ENCODE measurements at regions not wholly inside any gene's neighbourhood (a gene's known extent, or its start where the extent isn't known, plus 50 kb on each side); places are given as distances from the start of the nearest gene placed in this dataset.

GRCh38 chr9:80649496-80649895 is 1039.9 kb downstream of the TLE1 start:
- DNase-seq (ENCODE audit: low read depth), result no peak

- no peak for DNase-seq (ENCODE audit: low read depth)
Measured at GRCh38 chr9:80649001-80649420, 1040.3 kb downstream of the TLE1 start.

DNA sequence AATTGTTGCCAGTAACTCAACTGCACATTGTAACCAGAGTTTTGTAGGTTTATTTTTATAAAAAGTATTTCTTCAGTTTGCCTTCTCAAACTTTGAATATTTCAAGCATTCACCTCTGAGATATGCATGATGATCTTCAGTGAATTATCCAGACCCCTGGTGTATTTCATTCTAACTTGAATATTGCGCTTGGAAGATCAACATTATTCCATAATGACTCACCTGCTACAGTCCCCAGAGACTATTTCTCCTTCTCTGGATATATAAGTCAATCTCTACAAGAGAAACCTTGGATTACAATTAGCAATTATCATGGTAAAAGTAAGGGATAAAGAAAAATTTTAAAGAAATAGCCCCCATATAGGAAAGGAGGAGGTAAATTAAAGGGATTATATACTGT is 1041.0 kb downstream of the TLE1 start:
- no peak for DNase-seq (ENCODE audit: low read depth)

DNA sequence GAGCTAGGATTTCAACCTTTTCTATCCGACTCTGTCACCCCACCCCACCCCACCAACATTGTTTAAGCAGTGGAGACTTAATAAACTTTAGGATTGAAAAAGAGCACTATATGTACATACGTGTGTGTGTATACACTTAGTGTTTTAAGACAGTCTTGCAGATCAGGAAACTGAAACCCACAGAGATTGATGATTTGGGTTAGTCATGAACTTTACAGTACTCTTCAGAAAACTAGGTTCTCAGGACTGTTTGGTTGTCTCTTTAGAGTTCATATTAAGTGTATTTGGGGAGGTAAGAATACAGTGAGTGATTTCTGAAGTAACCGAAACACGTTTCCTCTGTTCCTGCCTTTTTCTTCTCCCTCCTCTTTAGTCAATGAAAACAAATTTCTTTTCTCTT is 1043.1 kb downstream of the TLE1 start:
- no peak for DNase-seq (ENCODE audit: low read depth)

DNA sequence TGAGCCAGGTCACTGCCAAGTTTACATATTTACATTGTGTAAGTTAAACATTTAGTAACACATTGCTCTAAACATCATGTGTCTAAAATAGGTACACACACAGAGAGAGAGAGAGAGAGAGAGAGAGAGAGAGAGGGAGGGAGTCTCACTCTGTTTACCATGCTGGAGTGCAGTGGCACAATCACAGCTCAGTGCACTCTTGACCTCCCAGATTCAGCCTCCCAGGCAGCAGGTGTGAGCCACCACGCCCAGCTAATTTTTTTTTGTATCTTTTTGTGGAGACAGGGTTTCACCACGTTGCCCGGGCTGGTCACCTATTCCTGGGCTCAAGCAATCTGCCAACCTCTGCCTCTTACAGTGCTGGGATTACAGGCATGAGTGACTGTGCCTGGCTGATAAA is 1045.3 kb downstream of the TLE1 start:
- DNase-seq (ENCODE audit: low read depth), result no peak

DNA sequence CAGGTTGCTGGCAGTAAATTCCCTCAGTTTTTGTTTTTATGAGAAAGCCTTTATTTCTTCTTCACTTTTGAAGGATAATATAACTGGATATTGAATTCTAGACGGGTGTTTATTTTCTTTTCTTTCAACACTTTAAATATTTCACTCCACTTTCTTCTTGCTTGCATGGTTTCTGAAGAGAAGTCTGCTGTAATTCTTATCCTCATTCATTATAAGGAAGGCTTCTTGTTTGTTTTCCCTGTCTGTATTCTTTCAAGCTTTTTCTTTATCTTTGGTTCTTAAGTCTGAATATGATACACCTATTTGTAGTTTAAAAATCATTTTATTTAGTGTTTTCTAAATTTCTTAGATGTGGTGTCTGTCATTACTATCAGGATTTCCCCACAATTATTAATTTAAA is 1054.3 kb downstream of the TLE1 start:
- no peak for DNase-seq (ENCODE audit: low read depth)

- no peak for DNase-seq (ENCODE audit: low read depth)
Measured at GRCh38 chr9:80632041-80632440, 1057.3 kb downstream of the TLE1 start.

DNA sequence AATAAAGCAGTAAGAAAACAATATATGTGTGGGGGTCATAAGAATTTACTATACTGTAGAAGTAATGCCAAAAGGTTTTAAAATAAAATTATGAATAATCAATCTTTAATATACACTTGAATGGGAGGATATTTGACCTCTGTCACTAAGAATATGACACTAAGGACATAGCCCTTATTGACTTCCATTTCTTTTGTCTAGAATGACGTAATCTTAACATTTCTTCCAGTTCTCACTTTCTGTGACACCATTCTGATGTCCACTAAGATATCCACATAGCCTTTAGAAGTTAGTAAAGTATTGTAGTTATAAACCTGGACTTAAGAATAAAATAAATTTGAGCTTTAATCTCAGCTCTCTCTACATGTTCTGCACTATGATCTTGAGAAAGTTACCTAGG is 1050.7 kb downstream of the TLE4 start:
- no peak for DNase-seq (ENCODE audit: low read depth)

DNA sequence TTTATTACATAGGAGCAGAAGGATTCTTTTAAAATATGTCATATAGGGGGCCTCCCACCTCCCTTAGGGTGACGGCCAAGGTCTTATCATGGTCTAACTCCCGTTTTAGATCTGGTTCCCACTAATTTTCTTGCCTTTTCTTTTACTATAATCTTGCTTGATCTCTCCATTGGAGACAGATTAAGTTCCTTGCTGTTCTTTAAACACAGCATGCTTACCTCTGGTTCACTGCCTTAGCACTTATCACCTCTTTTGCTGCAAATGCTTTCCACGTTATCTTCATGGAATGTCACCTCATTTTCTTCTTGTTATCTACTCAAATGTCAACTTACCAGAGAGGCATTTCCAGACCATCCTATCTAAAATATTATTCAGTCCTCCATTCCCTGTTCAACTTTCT is 1047.6 kb downstream of the TLE4 start:
- no peak for DNase-seq (ENCODE audit: low read depth)

GRCh38 chr9:80615964-80616363 is 1044.2 kb downstream of the TLE4 start:
- no peak for DNase-seq (ENCODE audit: low read depth)

GRCh38 chr9:80605793-80606192 is 1034.0 kb downstream of the TLE4 start:
- DNase-seq (ENCODE audit: low read depth), result no peak

GRCh38 chr9:80605129-80605528 is 1033.4 kb downstream of the TLE4 start:
- no peak for DNase-seq (ENCODE audit: low read depth)

- DNase-seq (ENCODE audit: low read depth), result no peak
Measured at GRCh38 chr9:80602291-80602690, 1030.5 kb downstream of the TLE4 start.

DNA sequence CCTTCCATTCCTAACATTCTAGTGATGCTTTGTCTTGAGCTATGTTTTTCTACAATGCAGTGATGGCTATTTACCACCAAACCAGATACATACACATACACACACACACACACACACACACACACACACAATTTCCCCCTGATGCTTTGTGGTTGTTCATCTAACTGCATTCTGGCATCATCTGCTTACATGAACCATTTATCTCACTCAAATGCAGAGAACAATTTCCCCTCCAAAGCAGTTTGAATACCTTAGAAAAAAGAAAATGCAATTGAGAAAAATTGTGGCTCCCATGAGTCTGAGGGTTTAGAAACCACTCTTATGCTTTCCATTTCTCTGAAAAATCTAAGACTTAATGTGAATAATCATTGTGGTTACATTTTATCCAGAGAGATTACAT is 1024.8 kb downstream of the TLE4 start:
- DNase-seq (ENCODE audit: low read depth), result no peak

GRCh38 chr9:80595192-80595591 is 1023.4 kb downstream of the TLE4 start:
- no peak for DNase-seq (ENCODE audit: low read depth)

DNA sequence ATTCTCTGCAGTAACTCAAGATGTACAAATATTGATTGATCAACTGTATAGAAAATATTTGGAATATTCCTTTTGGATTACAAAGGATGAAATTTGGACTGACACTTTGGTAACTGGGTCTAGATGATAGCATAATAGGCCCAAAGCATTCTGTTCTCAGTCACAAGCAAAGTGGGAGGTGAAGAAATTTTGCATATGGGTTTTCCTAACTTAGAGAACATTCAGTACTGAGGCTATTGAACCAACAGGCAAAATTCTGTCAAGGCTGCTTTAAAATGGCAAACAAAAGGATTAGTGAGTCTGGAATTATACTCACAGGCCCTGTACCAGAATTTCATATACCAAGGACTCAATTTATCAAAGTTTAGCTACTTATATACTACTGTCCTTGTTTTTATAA is 1020.6 kb downstream of the TLE4 start:
- no peak for DNase-seq (ENCODE audit: low read depth)

DNA sequence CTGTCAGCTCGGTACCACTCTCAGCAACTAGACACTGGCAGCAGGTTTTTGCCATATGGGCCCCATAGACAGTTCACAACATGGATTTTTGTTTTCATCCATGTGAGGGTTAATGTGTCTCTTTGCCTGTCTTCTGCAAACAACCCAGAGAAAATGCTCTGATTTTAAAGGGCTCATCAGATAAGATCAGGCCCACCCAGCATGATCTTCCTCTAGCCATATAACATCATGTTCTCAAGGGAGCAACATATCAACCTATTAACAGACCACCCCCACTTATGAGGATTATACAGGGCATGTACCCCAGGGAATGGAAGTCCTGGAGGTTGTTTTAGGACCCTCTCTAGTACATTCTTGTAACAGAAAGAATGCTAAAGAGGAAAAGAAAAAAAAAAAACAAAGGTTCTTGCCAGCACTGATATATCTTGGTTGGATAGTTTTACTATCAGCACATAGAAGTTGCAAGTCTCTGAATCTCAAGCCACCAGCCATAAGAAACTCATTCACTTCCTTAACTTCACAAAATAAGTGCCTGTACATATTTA is 1015.1 kb downstream of the TLE4 start:
- DNase-seq (ENCODE audit: low read depth), result no peak

GRCh38 chr9:80571953-80572352 is 1000.2 kb downstream of the TLE4 start:
- DNase-seq (ENCODE audit: low read depth), result no peak

DNA sequence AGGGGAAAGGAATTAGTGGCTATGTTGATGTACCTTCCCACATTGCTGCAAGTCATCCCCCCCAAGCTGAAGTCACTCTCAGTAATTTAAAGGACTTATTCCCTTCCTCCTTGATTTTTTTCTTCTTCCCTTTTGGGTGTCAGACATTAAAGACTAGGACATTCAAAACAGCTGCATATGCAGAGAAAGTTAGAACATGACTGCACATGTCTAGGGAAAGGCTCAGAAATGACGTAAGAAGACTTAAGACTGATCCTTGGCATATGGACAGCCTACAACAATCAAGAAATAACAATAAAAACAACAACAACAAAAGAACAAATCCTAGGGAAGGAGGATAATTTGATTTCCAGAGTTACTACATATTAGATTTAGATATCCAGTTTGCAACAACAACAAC is 997.5 kb downstream of the TLE4 start:
- DNase-seq (ENCODE audit: low read depth), result no peak

DNA sequence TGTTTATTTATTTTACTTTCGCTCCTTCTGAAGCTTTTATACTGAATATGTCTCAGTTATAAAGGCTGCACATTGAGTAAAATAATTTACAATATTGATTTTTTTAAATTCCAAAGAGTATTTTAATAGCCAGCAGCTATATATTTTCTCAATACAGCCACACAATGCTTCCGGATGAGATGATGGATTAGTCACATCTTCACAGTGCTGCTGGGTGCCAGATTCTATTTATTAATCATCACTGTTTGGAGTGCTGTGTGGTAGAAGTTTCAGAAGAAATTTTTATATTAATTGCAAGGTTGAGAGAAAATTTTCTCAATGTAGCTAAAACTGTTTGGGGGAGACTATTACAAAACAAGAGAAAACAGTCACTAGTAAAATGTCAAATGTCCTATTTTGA is 989.8 kb downstream of the TLE4 start:
- DNase-seq (ENCODE audit: low read depth), result no peak

- DNase-seq (ENCODE audit: low read depth), result no peak
Measured at GRCh38 chr9:80560976-80561375, 989.2 kb downstream of the TLE4 start.

GRCh38 chr9:80557256-80557655 is 985.5 kb downstream of the TLE4 start:
- no peak for DNase-seq (ENCODE audit: low read depth)

- DNase-seq (ENCODE audit: low read depth), result no peak
Measured at GRCh38 chr9:80556631-80557030, 984.9 kb downstream of the TLE4 start.

DNA sequence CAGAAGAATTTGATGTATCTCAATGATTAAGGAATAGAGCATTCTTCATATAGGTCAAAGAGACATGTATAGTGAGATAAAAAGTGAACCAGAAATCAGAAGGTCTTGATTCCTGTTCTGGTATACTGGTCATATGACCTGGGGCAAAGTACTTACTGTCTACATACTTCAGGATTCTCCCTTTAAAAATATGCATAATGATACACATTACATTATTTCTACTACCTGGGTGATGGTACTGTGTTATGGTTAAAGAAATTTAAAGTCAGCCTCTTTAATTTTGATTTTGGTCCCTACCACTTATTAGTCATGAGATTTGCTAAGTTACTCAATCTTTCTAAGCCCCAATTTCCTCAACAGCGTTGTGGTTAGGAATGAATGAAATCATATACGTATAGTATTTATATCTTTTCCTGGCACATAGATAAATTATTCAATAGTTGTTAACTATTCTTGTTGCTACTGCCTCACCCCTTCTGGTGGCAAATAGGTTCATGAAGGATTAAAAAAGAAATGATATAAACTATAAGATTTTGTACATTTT is 984.1 kb downstream of the TLE4 start:
- no peak for DNase-seq (ENCODE audit: low read depth)

All from forelimb muscle (tissue), 1 donor.